ENCODE measurements at regions not wholly inside any gene's neighbourhood (a gene's known extent, or its start where the extent isn't known, plus 50 kb on each side); places are given as distances from the start of the nearest gene placed in this dataset.

DNA sequence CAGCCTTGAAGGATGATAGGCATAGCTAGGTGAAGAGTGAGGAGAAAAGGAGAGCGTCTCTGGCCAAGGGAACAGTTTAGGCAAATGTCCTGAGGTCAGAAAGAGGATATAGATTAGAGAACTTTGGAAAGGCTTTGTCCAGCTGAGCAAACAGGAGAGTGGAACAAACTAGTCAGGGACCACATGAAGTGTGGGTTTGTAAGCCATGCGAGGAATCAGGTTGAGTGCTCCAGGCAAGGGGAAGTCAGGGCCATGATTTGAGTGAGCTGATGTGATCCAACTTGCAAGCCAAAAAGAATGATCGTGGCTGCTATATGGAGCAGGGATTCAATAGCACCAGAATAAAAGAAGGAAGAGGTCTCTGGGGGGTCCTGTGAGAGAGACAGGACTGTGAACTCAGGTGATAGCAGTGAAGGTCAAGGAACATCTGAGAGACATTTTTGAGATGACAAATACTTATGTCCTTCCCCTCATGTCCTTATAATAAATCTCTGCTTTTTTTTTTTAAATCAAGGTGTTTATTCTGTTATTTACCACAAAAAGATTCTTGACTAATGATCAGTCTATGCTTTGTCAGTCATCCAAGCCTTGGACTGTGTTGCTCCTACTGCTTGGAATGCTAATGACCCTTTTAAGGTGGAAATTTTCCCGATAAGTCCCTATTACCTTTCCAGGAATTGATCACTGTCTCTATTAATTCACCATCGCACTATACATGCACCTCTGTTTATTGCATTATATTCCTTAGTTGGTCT is 472.6 kb downstream of the TXNL1 start:
- DNase-seq: peak; percentile 20

DNA sequence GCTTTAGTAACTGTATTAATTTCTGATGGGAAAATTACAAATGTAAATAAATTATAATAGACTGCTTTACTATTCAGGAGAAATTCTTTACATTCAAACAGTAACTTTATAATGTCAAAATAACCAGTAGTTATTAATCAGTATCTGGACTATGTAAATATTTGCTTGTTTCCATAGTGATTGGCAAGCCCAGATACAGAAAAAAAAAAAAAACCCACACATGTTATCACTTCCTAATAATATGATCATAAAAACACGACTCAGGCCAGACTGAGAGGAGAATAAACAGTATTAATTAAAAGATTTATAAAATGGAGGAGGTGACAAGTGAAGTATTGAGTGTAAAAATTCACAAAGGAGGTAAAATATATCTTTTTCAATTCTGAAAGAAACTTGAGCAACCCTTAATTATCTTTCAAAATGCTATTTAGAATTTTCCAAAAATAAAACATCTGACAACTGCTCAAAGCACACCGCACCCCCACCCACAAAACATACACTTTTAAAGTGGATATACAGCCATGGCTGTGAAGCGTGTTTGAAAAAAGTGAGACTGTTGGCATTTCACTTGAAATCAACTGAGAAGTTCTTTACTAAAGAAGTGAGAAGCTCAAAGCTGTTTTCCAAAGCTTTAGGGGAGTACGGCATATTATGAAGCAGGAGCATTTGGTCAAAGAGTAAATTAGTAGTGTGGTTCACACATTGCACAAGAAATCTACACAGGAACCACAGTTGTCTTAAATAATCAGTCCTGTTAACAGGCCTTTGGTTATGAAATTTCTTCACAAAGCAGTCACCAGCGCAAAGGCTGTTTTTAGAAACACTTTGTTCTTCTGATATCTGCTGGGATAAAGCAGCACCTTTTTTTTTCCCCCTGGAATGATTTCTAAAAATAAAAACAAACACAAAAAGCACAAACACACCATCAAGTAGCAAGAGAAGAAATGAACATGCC is 475.8 kb downstream of the TXNL1 start:
- DNase-seq: no peak

- DNase-seq: no peak
Observed at GRCh38 chr18:56161566-56162260, 476.7 kb downstream of the TXNL1 start.

- no peak for DNase-seq
Observed at GRCh38 chr18:56158676-56159075, 479.7 kb downstream of the TXNL1 start.

DNA sequence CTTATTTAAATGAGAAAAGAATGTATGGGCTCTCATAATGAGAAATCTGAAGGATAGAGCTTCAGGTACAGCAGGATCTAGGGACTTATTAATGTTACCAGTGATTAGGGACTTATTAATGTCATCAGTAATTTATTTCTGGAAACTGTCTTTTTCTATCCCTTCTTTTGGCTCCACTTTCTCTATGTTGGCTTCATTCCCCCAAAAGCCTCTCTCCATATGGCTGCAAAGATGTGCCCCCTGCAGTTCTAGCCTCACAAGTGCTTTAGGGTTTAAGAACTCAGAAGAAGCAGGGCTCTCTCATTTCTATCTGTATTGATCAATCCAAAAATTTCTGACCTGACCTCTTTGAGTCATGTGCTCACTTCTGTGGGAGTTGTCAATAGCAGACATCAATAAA is 480.9 kb downstream of the TXNL1 start:
- peak; percentile 35 for DNase-seq

- peak; percentile 81 for DNase-seq
Observed at GRCh38 chr18:56152551-56153310, 485.7 kb downstream of the TXNL1 start.

GRCh38 chr18:56148373-56148772 is 490.0 kb downstream of the TXNL1 start:
- no peak for DNase-seq

DNA sequence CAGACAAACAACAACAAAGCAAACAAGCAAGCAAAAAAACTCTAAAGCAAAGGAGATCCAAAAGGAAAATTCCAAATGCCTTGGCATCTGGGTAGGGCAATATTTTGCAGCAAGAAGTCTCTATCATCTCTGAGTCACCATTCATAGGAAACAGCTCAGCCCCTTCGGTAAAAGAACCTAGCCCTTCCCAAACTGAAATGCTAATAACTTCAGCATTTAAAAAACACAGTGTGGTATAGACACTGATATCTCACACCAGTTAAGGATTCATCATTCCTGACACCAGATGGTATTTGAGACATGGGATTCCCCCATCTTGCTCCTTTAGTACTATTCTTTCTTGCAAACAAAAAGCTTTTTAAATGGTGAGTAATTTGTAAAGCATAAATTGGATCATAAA is 491.8 kb downstream of the TXNL1 start:
- DNase-seq: no peak

DNA sequence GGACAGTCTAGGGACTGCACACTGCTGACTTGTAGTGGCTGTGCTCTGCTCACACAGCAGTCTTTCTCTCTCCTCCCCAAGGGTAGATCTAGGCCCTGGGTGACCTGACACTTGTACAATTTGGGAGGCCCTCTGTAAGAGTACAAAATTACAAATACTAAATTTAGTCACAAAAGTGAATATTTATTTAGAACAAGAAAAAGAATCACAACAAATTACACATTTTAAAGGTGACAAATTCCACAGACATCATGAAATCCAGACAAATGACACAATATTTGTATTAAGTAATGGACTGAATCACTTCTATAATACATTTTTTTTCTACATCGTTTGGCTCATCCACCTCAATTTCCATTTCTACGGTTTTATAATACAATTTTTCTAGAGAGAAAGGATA is 496.4 kb downstream of the TXNL1 start:
- DNase-seq: no peak

- DNase-seq: no peak
Observed at GRCh38 chr18:56139792-56140254, 498.6 kb downstream of the TXNL1 start.

DNA sequence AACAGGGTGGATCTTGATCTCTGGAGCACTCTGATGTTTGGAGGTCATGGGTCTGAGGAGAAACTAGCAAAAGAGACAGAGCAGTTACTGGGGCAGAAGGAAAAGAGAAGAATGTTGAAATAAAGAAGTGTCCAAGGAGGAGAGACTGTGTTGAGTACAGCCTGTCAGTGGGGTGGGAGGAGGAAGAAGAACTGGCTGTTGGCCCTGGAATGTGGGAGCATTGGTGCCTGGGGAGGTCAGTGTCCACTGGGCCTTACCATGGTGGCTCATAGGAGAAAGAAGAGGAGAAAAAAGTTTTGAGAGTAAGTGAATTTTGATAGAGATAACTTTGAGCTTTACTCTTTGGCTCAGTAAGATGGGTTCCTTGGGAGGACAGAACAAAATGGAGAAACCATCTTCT is 499.0 kb downstream of the TXNL1 start:
- no peak for DNase-seq

DNA sequence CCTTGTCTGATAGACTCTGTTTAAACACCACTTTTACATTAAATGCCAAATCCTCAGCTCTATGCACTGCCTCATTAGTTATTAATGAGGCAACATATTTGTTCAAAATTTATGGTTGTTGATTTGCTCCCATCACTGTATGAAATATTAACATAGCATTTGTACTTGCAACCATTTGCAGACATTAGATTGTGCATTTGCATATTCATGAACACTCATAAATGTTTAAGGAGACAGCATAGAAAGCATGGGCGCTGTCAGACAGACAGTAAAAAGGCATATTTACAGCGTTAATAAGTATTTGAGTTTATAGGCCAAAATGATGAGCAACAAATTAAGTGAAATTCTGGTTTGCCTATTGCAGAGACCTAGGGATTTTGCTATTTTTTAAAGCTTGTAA is 502.3 kb downstream of the TXNL1 start:
- no peak for DNase-seq

DNA sequence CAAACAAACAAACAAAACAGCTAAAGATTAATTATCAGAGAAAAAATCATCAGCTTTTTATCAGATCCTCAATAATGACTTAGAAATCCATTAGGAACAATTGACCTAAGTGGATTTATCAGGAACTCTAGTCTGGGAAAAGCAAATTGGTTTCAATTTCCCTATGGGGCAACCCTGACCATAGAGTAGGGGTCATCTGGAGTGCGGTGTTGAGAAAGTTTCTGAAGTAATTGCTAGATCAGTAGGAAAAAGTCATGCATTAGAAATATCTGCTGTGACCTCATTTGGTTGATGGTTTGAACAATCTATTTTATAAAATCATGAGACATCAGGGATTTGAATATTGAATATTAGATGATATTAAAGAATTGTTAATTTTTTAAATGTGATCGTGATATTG is 507.9 kb downstream of the TXNL1 start:
- no peak for DNase-seq

DNA sequence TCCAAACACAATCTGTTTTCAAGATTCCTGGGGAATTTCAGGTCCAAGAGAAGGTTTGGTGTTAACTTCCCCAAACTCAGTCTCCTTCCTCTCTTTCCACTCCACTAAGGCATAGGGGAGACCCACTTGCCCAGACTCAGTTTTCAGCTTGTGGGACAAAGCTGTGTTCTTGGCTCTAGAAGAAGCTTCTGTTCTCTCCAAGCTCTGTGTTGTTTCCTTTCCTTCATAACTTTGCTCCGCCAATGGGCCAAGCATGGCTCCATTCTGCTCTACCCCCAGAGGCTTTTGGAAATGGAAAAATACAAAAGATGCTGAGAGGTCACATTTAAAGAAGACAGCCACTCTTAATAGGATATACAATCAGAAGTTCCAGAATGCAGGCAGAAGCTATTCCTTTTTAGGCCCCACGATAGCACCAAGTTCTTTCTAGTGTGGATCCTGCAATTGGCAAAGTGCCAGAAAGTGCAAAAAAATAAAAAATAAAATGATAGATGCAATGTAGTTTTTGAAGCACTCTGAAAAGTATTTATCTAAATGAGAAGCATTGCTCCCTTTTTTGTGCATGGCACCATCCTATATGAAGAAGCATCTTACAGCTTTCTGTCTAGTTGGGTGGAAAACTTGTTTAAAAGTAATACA is 510.1 kb downstream of the TXNL1 start:
- DNase-seq: no peak

DNA sequence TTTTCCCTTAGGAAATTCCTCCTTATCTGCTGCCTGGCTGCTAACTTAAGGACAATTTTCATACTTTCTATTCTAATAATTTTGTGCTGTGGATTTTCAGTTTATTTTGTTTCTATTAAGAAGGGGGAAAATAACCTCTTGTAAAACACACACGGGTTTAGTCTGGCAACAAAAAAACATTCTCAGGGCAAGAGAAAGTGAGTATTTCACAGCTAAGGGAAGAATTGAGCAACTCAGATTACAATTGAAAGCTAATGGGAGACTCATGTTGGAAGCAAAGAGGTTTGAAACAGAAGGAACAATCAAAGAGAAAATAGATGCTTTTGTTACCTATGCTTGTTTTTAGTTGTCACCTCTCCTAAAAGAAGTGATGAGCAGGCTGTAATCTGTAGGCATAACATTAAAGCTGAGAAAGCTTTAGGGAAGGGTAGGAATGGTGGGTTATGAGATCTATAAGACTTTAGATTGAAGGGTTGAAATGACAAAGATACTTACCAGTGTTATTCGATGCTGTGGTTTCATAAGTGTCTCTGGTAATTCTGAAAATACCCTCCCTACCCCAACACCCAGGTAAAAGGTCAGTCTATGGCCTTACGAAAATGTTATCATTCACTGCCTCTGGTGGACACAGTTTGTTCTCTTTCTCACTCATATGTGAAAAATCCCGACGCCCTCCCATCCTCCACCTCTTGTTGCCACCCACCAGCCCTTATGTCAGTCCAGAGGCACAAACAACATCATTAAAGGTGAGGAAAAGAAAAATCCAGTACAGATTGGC is 510.9 kb downstream of the TXNL1 start:
- DNase-seq: no peak

DNA sequence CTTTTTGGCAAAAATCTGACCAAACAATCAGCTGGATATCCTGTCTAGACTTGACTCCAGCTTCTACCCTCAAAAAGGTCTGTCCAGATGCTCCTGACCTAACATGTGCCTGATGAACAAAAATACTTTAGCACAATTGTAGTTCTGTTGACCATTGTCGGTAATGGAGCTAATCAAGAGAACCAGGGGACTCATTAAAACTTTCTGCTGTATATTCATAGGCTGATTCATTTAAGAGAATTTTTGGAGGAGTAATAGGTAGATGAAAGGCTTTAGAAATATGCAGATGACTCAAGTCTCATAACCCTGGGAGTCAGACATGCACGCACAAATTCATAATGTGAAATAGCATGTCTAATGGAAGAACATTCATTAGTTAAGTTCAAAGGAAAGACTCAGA is 514.2 kb downstream of the TXNL1 start:
- no peak for DNase-seq

- no peak for DNase-seq
Observed at GRCh38 chr18:56121669-56122068, 516.7 kb downstream of the TXNL1 start.

GRCh38 chr18:56120782-56121181 is 517.6 kb downstream of the TXNL1 start:
- DNase-seq: no peak

DNA sequence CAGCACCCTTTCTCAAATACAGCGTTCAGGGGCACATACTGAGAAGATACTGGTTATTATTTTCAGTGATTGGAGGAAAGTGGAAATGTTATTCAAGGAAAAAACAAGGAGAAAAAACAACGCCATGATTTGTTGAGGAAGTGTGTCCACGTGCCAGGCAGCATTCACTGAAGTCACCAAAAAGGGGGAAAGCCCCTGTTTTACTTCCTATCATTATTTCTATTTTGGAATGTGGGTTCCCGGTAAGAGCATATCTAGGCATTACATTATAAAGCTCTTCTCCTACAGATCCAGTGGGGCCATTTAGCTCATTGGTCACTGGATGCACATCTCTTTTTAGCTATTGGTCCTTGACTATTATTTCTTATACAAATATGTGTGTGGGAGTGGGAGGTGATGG is 518.7 kb downstream of the TXNL1 start:
- no peak for DNase-seq

GRCh38 chr18:56118422-56118821 is 520.0 kb downstream of the TXNL1 start:
- DNase-seq: no peak

Data from NCI-H69 (cell line).